HG03196 (cell line): ENCODE measurements at regions not wholly inside any gene's neighbourhood (a gene's known extent, or its start where the extent isn't known, plus 50 kb on each side); places are given as distances from the start of the nearest gene placed in this dataset.
"Not testable (repeated sequence)": the region's sequence is repeated elsewhere in the genome, so short reads cannot be mapped to it uniquely, and the experiment has no call there.

Experiments
- ATAC-seq: cut with Tn5 transposase; IDR thresholded peaks from one replicate; pipeline ENCODE4 v1.9.1; 2021; ENCODE audit not compliant: unreplicated experiment

DNA sequence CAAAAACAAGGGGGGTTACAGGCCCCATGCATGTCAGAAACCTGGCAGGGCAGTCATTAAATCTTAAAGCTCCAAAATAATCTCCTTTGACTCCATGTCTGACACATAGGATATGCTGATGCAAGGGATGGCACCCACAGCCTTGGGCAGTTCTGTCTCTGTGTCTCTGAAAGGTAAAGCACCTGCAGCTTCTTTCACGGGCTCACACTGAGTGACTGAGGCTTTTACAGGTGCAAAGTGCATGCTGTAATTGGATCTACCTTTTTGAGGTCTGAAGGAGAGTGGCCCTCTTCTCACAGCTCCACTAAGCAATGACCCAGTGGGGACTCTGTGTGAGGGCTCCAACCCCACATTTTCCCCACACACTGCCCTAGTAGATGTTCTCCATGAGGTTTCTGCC is 1309.0 kb upstream of the B3GALT2 start:
- ATAC-seq, result no peak

DNA sequence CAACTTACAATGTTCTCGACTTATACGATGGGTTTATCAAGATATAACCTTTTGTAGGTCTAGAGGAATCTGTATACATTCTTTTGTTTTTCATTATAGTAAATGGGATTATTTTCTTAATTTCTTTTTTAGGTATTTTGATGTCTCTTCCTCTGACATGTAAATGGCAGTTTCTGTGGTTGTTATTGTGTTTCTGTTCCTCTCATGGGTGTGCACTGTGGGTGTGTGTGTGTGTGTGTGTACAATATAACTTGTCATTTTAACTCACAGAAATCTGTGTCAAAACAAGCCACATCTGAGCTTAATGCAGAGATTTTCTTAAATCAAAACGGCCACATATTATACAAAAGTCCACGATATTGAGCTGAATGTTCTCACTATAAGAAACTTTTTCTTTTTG is 1300.8 kb upstream of the B3GALT2 start:
- no peak for ATAC-seq

- ATAC-seq, result no peak
These were observed 1299.0 kb upstream of the B3GALT2 start for GRCh38 chr1:194485432-194485831.

DNA sequence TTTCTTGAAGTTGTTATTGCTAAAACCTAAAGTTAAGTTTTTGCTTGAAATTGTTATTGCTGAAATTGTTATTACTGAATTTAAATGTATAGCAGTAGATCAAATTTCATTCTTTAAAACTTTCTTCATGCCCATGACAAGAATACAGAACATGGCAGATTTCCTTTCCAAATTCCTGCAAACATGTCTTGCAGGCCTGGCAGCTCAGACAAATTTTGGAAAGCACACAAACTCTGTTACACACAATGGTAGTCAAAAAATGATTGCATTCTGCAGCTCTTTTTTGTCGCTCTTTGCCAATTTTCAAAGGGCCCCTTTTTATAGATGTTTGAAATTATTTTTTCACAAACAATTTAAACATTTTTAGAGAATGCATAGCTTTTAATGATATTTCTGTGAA is 1292.3 kb upstream of the B3GALT2 start:
- ATAC-seq, result no peak

GRCh38 chr1:194477908-194478307 is 1291.5 kb upstream of the B3GALT2 start:
- ATAC-seq, result peak; percentile 97

DNA sequence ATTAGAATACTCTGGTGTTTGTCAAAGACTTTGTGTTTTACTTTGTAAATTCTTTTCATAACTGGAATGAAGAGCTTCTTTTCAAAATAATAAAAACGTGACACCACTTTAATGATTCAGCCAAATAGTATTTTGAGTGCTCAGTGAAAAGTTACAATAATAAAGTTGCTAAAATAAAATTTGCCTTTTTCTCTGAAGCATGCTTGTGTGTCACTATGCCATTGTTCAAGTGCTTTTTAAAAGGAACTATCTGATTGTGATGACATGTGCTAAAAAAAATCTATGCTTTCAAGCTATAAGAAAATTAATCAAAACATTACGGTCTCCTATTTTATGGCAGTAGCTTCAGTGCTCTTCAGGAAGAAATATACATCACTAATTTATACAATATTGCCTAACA is 1290.5 kb upstream of the B3GALT2 start:
- no peak for ATAC-seq

- ATAC-seq, result no peak
These were observed 1289.9 kb upstream of the B3GALT2 start for GRCh38 chr1:194476351-194476750.

- ATAC-seq, result no peak
These were observed 1288.3 kb upstream of the B3GALT2 start for GRCh38 chr1:194474701-194475100.

DNA sequence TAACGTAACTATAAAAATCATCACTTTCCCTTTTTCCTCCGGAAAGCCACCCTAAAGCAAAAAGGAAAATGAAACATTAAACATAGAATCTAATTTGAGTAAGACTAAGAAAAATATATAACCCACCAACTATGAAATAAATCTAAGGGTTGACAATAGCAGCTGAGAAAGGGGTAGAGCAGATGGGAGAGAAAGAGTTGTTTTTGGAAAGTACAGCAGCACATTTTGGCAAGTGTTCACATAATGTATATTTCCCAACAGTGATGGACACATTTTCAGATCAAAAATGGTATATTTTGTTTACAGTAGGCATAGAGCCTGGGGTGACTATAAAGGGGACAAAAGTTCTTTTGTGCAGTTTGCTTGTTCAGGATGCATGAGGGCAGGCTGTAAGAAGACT is 1287.4 kb upstream of the B3GALT2 start:
- ATAC-seq, result no peak

DNA sequence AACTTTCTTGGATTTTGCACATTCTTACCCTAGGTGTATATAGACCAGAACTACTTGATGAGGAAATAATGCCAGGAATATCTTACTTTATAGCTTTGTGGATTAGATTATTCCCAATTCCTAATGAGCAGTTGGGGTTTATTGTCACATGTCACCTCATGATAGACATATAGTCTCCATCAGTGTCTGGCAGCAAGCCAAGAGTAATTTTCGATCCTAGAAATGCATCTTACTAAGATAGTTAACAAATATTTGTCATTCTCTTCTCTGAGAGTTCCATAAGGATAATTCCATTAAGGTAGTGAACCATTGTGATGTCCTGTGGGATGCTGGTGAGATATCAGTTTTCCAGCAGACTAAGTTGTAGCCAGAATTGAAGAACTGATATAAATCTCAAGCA is 1282.9 kb upstream of the B3GALT2 start:
- no peak for ATAC-seq

- ATAC-seq, result no peak
These were observed 1280.3 kb upstream of the B3GALT2 start for GRCh38 chr1:194466706-194467105.

DNA sequence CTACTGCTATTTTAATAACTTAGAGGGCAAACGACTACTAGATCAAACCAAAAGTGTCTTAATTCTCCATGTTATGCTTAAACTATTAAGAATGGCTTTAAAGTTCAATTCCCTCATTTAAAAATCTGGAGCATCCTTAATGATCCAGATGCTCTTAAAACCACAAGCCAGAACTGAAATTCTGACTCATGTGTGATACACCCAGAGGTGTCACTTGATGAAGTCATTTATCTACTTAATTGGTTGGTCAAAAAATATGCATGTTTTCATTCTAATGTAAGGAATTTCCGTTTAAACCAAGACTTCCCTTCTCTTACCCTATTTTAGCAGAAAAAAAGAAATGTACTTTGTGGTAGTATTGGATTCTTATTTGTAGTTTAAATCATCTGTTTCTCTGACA is 1261.2 kb upstream of the B3GALT2 start:
- ATAC-seq, result no peak

DNA sequence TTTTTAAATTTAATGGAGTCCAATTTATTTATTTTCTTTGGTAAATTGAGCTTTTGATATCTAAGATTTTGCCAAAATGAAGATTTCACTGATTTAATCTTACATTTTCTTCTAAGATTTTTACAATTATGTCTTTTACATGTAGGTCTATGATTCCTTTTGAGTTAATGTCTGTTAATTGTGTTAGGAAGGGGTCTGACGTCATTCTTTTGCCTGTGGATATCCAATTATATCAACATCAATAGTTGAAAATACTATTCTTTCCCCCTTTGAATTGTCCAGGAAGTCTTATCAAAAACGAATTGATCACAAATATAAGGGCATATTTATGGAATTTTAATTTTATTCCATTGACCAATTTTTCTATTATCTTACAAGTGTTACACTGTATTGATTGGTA is 1258.8 kb upstream of the B3GALT2 start:
- no peak for ATAC-seq

- no peak for ATAC-seq
These were observed 1256.6 kb upstream of the B3GALT2 start for GRCh38 chr1:194442901-194443575.

DNA sequence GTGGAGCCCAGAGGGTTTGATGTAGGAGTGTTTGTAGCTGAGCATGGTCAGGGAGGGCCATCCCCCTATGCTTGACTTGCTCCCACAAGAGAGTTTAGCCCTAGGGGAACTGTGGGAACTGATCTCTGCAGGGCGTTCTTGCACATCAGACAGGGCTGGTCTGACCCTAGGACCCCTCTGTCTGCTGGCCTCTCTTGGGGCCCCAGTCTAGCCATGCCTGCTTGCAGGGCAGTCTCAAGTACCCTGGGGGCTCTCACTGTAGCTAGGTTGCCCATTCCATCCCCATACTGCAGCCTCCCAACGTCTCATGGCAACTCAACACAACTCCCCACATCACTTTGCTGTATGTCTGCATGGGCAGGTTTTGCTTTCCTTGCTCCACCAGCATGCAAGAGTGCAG is 1250.7 kb upstream of the B3GALT2 start:
- ATAC-seq, result no peak

GRCh38 chr1:194431121-194431520 is 1244.7 kb upstream of the B3GALT2 start:
- no peak for ATAC-seq

GRCh38 chr1:194420706-194421105 is 1234.3 kb upstream of the B3GALT2 start:
- ATAC-seq, result no peak

GRCh38 chr1:194419721-194420120 is 1233.3 kb upstream of the B3GALT2 start:
- no peak for ATAC-seq

DNA sequence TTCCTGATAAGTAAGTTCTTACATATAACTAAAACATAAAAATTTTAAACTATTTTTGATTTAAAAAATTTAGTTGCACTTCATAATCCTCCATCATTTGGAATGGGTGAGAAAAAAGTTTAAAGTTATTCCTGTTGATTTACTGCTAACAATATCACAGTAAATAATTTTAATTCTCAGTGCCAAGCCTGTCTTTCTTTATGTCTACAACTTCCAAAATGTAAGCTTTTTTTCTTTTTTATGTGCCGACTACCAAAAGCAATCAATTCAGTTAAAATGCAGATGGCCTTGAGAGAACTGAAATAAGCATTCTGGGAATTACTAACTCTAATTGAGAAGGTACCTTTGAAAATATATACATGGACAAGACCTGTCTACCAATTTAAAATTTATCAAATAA is 1224.3 kb upstream of the B3GALT2 start:
- ATAC-seq, result no peak

- not testable (repeated sequence) for ATAC-seq
These were observed 1220.8 kb upstream of the B3GALT2 start for GRCh38 chr1:194407238-194407637.

GRCh38 chr1:194394676-194395075 is 1208.3 kb upstream of the B3GALT2 start:
- no peak for ATAC-seq

DNA sequence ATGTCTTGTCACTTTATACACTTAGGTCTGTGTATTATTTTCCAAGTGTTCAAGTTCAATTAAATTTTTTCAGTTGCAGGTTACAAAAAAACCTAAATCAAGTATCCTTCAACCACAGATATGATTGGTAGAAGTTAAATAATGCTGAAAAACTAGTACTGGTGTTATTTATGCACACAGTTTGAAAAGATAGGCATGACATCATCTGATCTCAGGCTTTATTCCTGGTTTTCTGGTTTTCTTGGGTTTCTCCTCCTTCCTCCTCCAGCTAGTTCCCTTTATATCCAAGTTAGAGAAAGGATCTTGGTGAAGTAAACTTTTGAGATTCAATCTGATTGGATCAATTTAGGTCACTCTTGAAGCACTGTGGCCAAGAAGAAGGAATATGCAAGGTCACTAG is 1201.1 kb upstream of the B3GALT2 start:
- ATAC-seq, result no peak

DNA sequence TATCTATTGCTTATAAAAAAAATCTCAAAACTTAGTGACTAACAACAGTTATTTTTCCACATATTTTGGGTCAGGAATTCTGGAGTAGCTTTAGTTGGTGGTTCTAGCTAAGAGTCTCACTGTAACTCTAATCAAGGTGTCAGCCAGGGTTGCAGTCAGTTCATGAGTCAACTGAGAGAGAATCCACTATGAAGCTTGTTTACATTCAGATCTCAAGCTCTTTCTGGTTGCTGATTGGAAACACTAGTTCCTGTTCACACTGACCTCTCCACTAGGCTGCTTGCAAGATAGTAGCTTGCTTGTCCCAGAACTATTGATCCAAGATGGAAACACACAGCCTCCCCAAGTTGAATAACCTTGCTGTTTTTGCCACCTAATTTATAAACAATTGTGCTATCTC is 1192.1 kb upstream of the B3GALT2 start:
- no peak for ATAC-seq
